MM.1S (cell line): ENCODE measurements at regions not wholly inside any gene's neighbourhood (a gene's known extent, or its start where the extent isn't known, plus 50 kb on each side); places are given as distances from the start of the nearest gene placed in this dataset.

ENCODE experiments used
- DNase-seq: peaks from one replicate; pipeline ENCODE4 v3.0.0-alpha.2; 2015
- H2AFZ ChIP-seq: fragments of 300-600 bp; sonication (generic); 2 replicates; pipeline ENCODE4 v1.6.0; 2016; ENCODE audit warnings: antibody characterized with exemption, low read length
- H3F3A ChIP-seq: fragments of 300-600 bp; sonication (generic); 2 replicates; pipeline ENCODE4 v1.6.1; 2016; ENCODE audit warnings: mild to moderate bottlenecking, antibody characterized with exemption, low read length, moderate library complexity, mixed read lengths; ENCODE audit not compliant: insufficient read depth
- H3K27ac ChIP-seq: fragments of 300-600 bp; sonication (generic); 2 replicates; pipeline ENCODE4 v1.5.1; 2016; ENCODE audit warnings: mild to moderate bottlenecking, low read length
- H3K27me3 ChIP-seq: fragments of 300-600 bp; sonication (generic); replicated peaks from 2 replicates; pipeline ENCODE4 v1.6.0; 2016; ENCODE audit warnings: low read length; ENCODE audit not compliant: insufficient read depth
- H3K36me3 ChIP-seq: fragments of 300-600 bp; sonication (generic); replicated peaks from 2 replicates; pipeline ENCODE4 v1.6.1; 2016; ENCODE audit warnings: mild to moderate bottlenecking, low read length, mixed read lengths; ENCODE audit not compliant: insufficient read depth
- H3K4me1 ChIP-seq: fragments of 300-600 bp; sonication (generic); 2 replicates; pipeline ENCODE4 v1.6.1; 2016; ENCODE audit warnings: low read length, mixed read lengths
- H3K4me2 ChIP-seq: fragments of 300-600 bp; sonication (generic); 2 replicates; pipeline ENCODE4 v1.6.0; 2016; ENCODE audit warnings: low read depth, low read length
- H3K4me3 ChIP-seq: fragments of 300-600 bp; sonication (generic); 2 replicates; pipeline ENCODE4 v1.5.1; 2016; ENCODE audit warnings: low read length, mixed read lengths
- H3K79me2 ChIP-seq: fragments of 300-600 bp; sonication (generic); 2 replicates; pipeline ENCODE4 v1.6.1; 2016; ENCODE audit warnings: mixed run types, low read length, mixed read lengths
- H3K9ac ChIP-seq: fragments of 300-600 bp; sonication (generic); 2 replicates; pipeline ENCODE4 v1.6.1; 2016; ENCODE audit warnings: low read length, mixed read lengths
- H3K9me2 ChIP-seq: fragments of 300-600 bp; sonication (generic); replicated peaks from 2 replicates; pipeline ENCODE4 v1.6.1; 2016; ENCODE audit warnings: mild to moderate bottlenecking, low read length, mixed read lengths; ENCODE audit not compliant: insufficient read depth
- H3K9me3 ChIP-seq: fragments of 300-600 bp; sonication (generic); replicated peaks from 2 replicates; pipeline ENCODE4 v1.6.1; 2016; ENCODE audit warnings: mild to moderate bottlenecking, low read length, mixed read lengths; ENCODE audit not compliant: insufficient read depth
- H4K20me1 ChIP-seq: fragments of 300-600 bp; sonication (generic); 2 replicates; pipeline ENCODE4 v1.6.1; 2016; ENCODE audit warnings: mild to moderate bottlenecking, low read length, moderate library complexity, mixed read lengths; ENCODE audit not compliant: insufficient read depth
- EZH2 ChIP-seq: fragments of 300-600 bp; sonication (generic); optimal IDR thresholded peaks from 2 replicates; pipeline ENCODE3; 2017; ENCODE audit warnings: low read depth, mild to moderate bottlenecking, antibody characterized with exemption, low read length, mixed read lengths
- EZH2phosphoT487 ChIP-seq: fragments of 300-600 bp; sonication (generic); IDR thresholded peaks from 2 replicates; pipeline ENCODE4 v1.6.1; 2018; ENCODE audit warnings: antibody characterized with exemption, low read length
- TF ChIP-seq, protein P1 (sequence below): fragments of 300-600 bp; sonication (generic); IDR thresholded peaks from 2 replicates; pipeline ENCODE4 v1.5.1; 2016; ENCODE audit warnings: antibody characterized with exemption, low read length, mixed read lengths

DNA sequence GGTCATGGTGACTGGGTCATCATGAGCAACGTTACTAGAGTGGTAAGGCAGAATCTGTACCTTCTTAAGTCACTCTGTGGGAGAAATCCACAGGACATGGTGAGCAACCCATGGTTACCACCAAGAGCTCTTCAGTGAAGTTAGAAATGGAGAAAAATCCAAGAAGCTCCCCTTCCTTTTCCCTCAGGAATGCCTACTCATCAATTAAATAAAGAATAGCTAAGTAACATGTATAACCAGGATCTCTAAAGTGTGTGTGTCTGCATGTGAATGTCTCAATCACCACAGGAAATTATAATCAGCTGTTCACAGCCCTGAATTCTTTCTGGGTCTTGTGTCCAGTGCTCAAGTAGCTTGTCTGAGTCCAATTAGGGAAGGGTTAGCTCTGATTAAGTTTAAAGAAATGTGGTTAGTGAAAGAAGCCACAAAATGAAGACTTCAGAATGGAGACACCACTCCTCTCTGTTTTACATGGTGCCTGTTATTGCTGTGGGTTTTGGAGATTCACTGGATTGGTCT lies 73.2 kb downstream of the SEM1 start:
- H3K4me3 ChIP-seq: no peak overlapping the region
- H3K9ac ChIP-seq: no peak overlapping the region
- no peaks in the 10 kb centered on the region for H3F3A ChIP-seq
- H3K9me3 ChIP-seq: no peaks in the 10 kb centered on the region
- H4K20me1 ChIP-seq: no peaks in the 10 kb centered on the region
- H3K79me2 ChIP-seq: no peaks in the 10 kb centered on the region
- no peaks in the 10 kb centered on the region for H3K4me1 ChIP-seq
- H2AFZ ChIP-seq: no peak overlapping the region
- TF ChIP-seq, protein P1, sequence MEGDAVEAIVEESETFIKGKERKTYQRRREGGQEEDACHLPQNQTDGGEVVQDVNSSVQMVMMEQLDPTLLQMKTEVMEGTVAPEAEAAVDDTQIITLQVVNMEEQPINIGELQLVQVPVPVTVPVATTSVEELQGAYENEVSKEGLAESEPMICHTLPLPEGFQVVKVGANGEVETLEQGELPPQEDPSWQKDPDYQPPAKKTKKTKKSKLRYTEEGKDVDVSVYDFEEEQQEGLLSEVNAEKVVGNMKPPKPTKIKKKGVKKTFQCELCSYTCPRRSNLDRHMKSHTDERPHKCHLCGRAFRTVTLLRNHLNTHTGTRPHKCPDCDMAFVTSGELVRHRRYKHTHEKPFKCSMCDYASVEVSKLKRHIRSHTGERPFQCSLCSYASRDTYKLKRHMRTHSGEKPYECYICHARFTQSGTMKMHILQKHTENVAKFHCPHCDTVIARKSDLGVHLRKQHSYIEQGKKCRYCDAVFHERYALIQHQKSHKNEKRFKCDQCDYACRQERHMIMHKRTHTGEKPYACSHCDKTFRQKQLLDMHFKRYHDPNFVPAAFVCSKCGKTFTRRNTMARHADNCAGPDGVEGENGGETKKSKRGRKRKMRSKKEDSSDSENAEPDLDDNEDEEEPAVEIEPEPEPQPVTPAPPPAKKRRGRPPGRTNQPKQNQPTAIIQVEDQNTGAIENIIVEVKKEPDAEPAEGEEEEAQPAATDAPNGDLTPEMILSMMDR: no peak
- no peak for TF ChIP-seq EZH2
- TF ChIP-seq EZH2phosphoT487: no peak
- no peaks in the 10 kb centered on the region for H3K9me2 ChIP-seq
- H3K4me2 ChIP-seq: no peak overlapping the region
- no peak overlapping the region for H3K27ac ChIP-seq
- no peaks in the 10 kb centered on the region for H3K27me3 ChIP-seq
- no peaks in the 10 kb centered on the region for H3K36me3 ChIP-seq
- DNase-seq: no peak

DNA sequence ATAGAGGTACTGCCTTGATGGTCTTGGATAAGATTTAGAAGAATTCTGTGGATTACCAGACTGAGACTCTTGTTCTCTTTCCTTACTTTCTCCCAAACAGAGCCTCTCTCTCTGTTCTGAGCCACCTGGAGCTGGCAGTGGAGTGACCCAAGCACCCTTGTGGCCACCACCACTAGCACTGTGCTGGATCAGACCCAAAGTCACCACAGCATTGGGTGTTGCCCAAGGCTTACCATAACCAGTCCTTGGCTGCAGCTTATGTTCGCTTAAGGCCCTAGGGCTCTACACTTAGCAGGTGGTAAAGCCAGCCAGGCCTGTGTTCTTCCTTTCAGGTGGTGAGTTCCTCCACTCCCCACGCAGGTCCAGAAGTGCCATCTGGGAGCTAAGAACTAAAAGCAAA lies 79.8 kb downstream of the SEM1 start:
- Histone ChIP-seq H3K4me2 (no peak overlapping the region), H4K20me1 (no peaks in the 10 kb centered on the region), H3K9me2 (no peaks in the 10 kb centered on the region), H3K27ac (no peak overlapping the region), H3K36me3 (no peaks in the 10 kb centered on the region), H3K4me3 (no peak overlapping the region), H3F3A (no peaks in the 10 kb centered on the region), H3K9me3 (no peaks in the 10 kb centered on the region), H3K9ac (no peak overlapping the region), H3K79me2 (no peaks in the 10 kb centered on the region), H2AFZ (no peak overlapping the region), H3K4me1 (no peaks in the 10 kb centered on the region), H3K27me3 (no peaks in the 10 kb centered on the region)
- TF ChIP-seq, protein P1: no peak
- TF ChIP-seq EZH2phosphoT487: no peak
- TF ChIP-seq EZH2: no peak
- DNase-seq: no peak

DNA sequence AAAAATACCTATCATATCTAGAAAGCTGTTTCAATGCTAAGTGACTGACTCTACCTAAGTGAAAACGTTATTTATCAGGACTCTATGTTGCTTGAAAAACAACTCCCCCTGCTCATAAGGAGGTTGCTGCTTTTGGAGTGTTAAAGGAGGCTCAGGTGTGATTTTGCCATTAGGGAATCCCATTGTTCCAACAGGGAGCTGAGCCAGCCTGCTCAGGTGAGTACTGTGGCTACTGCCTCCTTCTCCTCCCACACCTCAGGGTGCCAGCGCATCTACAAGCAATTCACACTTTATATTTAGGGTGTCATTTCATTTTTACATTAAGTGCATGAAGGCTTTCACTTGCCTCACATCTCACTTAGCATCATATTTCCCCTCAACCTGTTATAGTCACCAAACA lies 84.7 kb downstream of the SEM1 start:
- Histone ChIP-seq H3K4me2 (no peak overlapping the region), H3K9me3 (no peaks in the 10 kb centered on the region), H3K9me2 (no peaks in the 10 kb centered on the region), H4K20me1 (no peaks in the 10 kb centered on the region), H2AFZ (no peak overlapping the region), H3K9ac (no peak overlapping the region), H3K4me1 (no peaks in the 10 kb centered on the region), H3K79me2 (no peaks in the 10 kb centered on the region), H3K36me3 (no peaks in the 10 kb centered on the region), H3K27me3 (no peaks in the 10 kb centered on the region), H3K4me3 (no peak overlapping the region), H3F3A (no peaks in the 10 kb centered on the region), H3K27ac (no peak overlapping the region)
- no peak for DNase-seq
- TF ChIP-seq, protein P1: no peak
- TF ChIP-seq EZH2phosphoT487 (no peak), EZH2 (no peak)
